H9 (cell line): ENCODE measurements at regions not wholly inside any gene's neighbourhood (a gene's known extent, or its start where the extent isn't known, plus 50 kb on each side); places are given as distances from the start of the nearest gene placed in this dataset.

Experiments used
- DNase-seq: peaks from one replicate; pipeline ENCODE4 v3.0.0-alpha.2; 2017
- H2AFZ ChIP-seq: one replicate; pipeline ENCODE4 v1.6.1; 2013; ENCODE audit warnings: mild to moderate bottlenecking, low read length, control low read depth, moderate library complexity
- H2AK5ac ChIP-seq: 2 replicates; pipeline ENCODE4 v1.6.1; 2013; ENCODE audit warnings: low read length, control low read depth, mixed read lengths; ENCODE audit not compliant: insufficient read length
- H2BK120ac ChIP-seq: one replicate; pipeline ENCODE4 v1.6.1; 2013; ENCODE audit warnings: low read depth, mild to moderate bottlenecking, low read length, control low read depth, inconsistent platforms; ENCODE audit not compliant: poor library complexity, severe bottlenecking
- H2BK12ac ChIP-seq: 2 replicates; pipeline ENCODE4 v1.6.1; 2013; ENCODE audit warnings: low read length, control low read depth, mixed read lengths, low read depth; ENCODE audit not compliant: insufficient read length
- H2BK15ac ChIP-seq: 2 replicates; pipeline ENCODE4 v1.6.1; 2013; ENCODE audit warnings: low read depth, low read length, control low read depth
- H2BK20ac ChIP-seq: one replicate; pipeline ENCODE4 v1.6.1; 2013; ENCODE audit warnings: low read depth, mild to moderate bottlenecking, low read length, control low read depth, inconsistent platforms; ENCODE audit not compliant: poor library complexity, severe bottlenecking
- H2BK5ac ChIP-seq: 2 replicates; pipeline ENCODE4 v1.6.1; 2013; ENCODE audit warnings: low read length, control low read depth, mixed read lengths; ENCODE audit not compliant: insufficient read length
- H3K14ac ChIP-seq: 2 replicates; pipeline ENCODE4 v1.6.1; 2013; ENCODE audit warnings: low read length, control low read depth; ENCODE audit not compliant: insufficient read depth
- H3K18ac ChIP-seq: 2 replicates; pipeline ENCODE4 v1.6.1; 2013; ENCODE audit warnings: low read depth, mild to moderate bottlenecking, mixed read lengths, low read length, control low read depth; ENCODE audit not compliant: insufficient read length
- H3K23ac ChIP-seq: 2 replicates; pipeline ENCODE4 v1.6.1; 2013; ENCODE audit warnings: low read length, control low read depth, mixed read lengths, low read depth; ENCODE audit not compliant: insufficient read length
- H3K23me2 ChIP-seq: 2 replicates; pipeline ENCODE4 v1.6.1; 2013; ENCODE audit warnings: low read depth, mild to moderate bottlenecking, mixed read lengths, low read length, control low read depth; ENCODE audit not compliant: insufficient read length, poor library complexity, severe bottlenecking
- H3K27ac ChIP-seq: 2 replicates; pipeline ENCODE4 v1.5.1; 2013; ENCODE audit warnings: low read length, control low read depth, mixed read lengths, low read depth; ENCODE audit not compliant: insufficient read length
- H3K27me3 ChIP-seq: 2 replicates; pipeline ENCODE4 v1.6.1; 2013; ENCODE audit warnings: low read length, control low read depth, inconsistent platforms; ENCODE audit not compliant: insufficient read depth
- H3K4ac ChIP-seq: 2 replicates; pipeline ENCODE4 v1.6.1; 2013; ENCODE audit warnings: low read depth, mild to moderate bottlenecking, control low read depth, inconsistent platforms, low read length, moderate library complexity
- H3K4me1 ChIP-seq: 2 replicates; pipeline ENCODE4 v1.6.1; 2013; ENCODE audit warnings: low read length, control low read depth, inconsistent platforms; ENCODE audit not compliant: insufficient read depth
- H3K4me2 ChIP-seq: 2 replicates; pipeline ENCODE4 v1.6.1; 2013; ENCODE audit warnings: low read length, control low read depth, mixed read lengths; ENCODE audit not compliant: insufficient read length, insufficient read depth
- H3K56ac ChIP-seq: 2 replicates; pipeline ENCODE4 v1.6.1; 2013; ENCODE audit warnings: low read depth, mild to moderate bottlenecking, mixed read lengths, low read length, control low read depth; ENCODE audit not compliant: insufficient read length
- H3K79me1 ChIP-seq: 2 replicates; pipeline ENCODE4 v1.6.1; 2013; ENCODE audit warnings: low read depth, mild to moderate bottlenecking, moderate library complexity, low read length, control low read depth, inconsistent platforms; ENCODE audit not compliant: insufficient read depth, poor library complexity, severe bottlenecking
- H3K79me2 ChIP-seq: 2 replicates; pipeline ENCODE4 v1.6.1; 2013; ENCODE audit warnings: low read length, control low read depth, inconsistent platforms; ENCODE audit not compliant: insufficient read depth
- H3K9ac ChIP-seq: 2 replicates; pipeline ENCODE4 v1.6.1; 2013; ENCODE audit warnings: low read length, control low read depth, mixed read lengths; ENCODE audit not compliant: insufficient read length; ENCODE audit errors: extremely low read depth
- H3K9me3 ChIP-seq: one replicate; pipeline ENCODE4 v1.6.1; 2013; ENCODE audit warnings: low read depth, low read length, inconsistent platforms; ENCODE audit not compliant: control insufficient read depth
- H3T11ph ChIP-seq: one replicate; pipeline ENCODE4 v1.6.1; 2013; ENCODE audit warnings: mild to moderate bottlenecking, low read length, control low read depth, inconsistent platforms
- H4K20me1 ChIP-seq: one replicate; pipeline ENCODE4 v1.6.1; 2013; ENCODE audit not compliant: control insufficient read depth, insufficient read length, insufficient read depth
- H4K5ac ChIP-seq: 2 replicates; pipeline ENCODE4 v1.6.1; 2013; ENCODE audit warnings: low read depth, mild to moderate bottlenecking, mixed read lengths, low read length, control low read depth; ENCODE audit not compliant: insufficient read length
- H4K8ac ChIP-seq: replicated peaks from 2 replicates; pipeline ENCODE4 v1.6.1; 2013; ENCODE audit warnings: low read length, control low read depth, mixed read lengths, low read depth; ENCODE audit not compliant: insufficient read length
- H4K91ac ChIP-seq: 2 replicates; pipeline ENCODE4 v1.6.1; 2013; ENCODE audit warnings: low read depth, mild to moderate bottlenecking, moderate library complexity, mixed read lengths, low read length, control low read depth; ENCODE audit not compliant: insufficient read length
- H3K27ac Mint-ChIP-seq, 3 experiments: 2 replicates in 2 of 3; 3 replicates in 1 of 3; pipeline ENCODE4 v1.8.0; 2020 to 2021; ENCODE audit warnings: mixed read lengths in 3 of 3, mild to moderate bottlenecking in 1 of 3, moderate library complexity in 1 of 3
- H3K27me3 Mint-ChIP-seq: 2 replicates; pipeline ENCODE4 v1.8.0; 2021; ENCODE audit warnings: low read depth, mild to moderate bottlenecking, moderate library complexity, mixed read lengths
- H3K36me3 Mint-ChIP-seq, 3 experiments: 2 replicates in 2 of 3; 3 replicates in 1 of 3; pipeline ENCODE4 v1.8.0; 2020 to 2021; ENCODE audit warnings: low read depth in 3 of 3, mixed read lengths in 3 of 3; ENCODE audit not compliant: insufficient read depth in 1 of 3
- H3K4me1 Mint-ChIP-seq, 2 experiments: 2 replicates each; pipeline ENCODE4 v1.8.0; 2020; ENCODE audit warnings: mixed read lengths in 2 of 2
- H3K4me3 Mint-ChIP-seq, 2 experiments: 2 replicates in 1 of 2; 3 replicates in 1 of 2; pipeline ENCODE4 v1.8.0; 2020 to 2021; ENCODE audit warnings: mild to moderate bottlenecking in 2 of 2, mixed read lengths in 2 of 2, moderate library complexity in 1 of 2
- H3K9me3 Mint-ChIP-seq, 2 experiments: 2 replicates in 1 of 2; 3 replicates in 1 of 2; pipeline ENCODE4 v1.8.0; 2020; ENCODE audit warnings: mild to moderate bottlenecking in 2 of 2, mixed read lengths in 2 of 2, moderate library complexity in 1 of 2
- CTCF ChIP-seq: fragments of 200-600 bp; sonication (generic); conservative IDR thresholded peaks from 3 replicates; pipeline ENCODE4 v1.8.0; 2021; ENCODE audit warnings: antibody characterized with exemption, mild to moderate bottlenecking
- WGBS: extraction: QIAGEN DNeasy Blood & Tissue Kit; methylation state at CpG from one replicate; pipeline ENCODE4 v1.1.7; 2013; ENCODE audit warnings: missing lambda C conversion rate, low lambda C conversion rate, mixed read lengths; ENCODE audit not compliant: insufficient read length; ENCODE audit errors: extremely low coverage; 5-methylcytosine and 5-hydroxymethylcytosine counted together

GRCh38 chr13:44678197-44678596 is 102.1 kb upstream of the TSC22D1 start:
- H2BK15ac ChIP-seq = no peak overlapping the region
- no peak overlapping the region for H4K91ac ChIP-seq
- H2BK5ac ChIP-seq = no peak overlapping the region
- H3K18ac ChIP-seq = no peak overlapping the region
- Mint-ChIP-seq H3K4me3 (no peak overlapping the region), H3K27me3 (no peaks in the 10 kb centered on the region), H3K9me3 (peaks cover 17 to 18% of the 10 kb centered on the region in 2 experiments), H3K27ac (no peak overlapping the region), H3K36me3 (peaks cover 4 to 18% (median 8%) of the 10 kb centered on the region in 3 experiments; a peak in 6 of 7 replicates), H3K4me1 (peaks cover 5% of the 10 kb centered on the region in 2 experiments; a peak in 3 of 4 replicates)
- H4K20me1 ChIP-seq = no peaks in the 10 kb centered on the region
- no peak overlapping the region for H2BK120ac ChIP-seq
- no peak overlapping the region for H3K4me2 ChIP-seq
- H2BK20ac ChIP-seq = no peak overlapping the region
- H3K27me3 ChIP-seq = no peaks in the 10 kb centered on the region
- no peaks in the 10 kb centered on the region for H3K4me1 ChIP-seq
- H2BK12ac ChIP-seq = no peak overlapping the region
- no CpG with 5 or more reads among the region's 6 CpGs for WGBS
- no peak for DNase-seq
- no peaks in the 10 kb centered on the region for H3K23me2 ChIP-seq
- H3K9me3 ChIP-seq = no peaks in the 10 kb centered on the region
- H3K9ac ChIP-seq = no peak overlapping the region
- no peak overlapping the region for H3K27ac ChIP-seq
- no peak overlapping the region for H2AFZ ChIP-seq
- no peak overlapping the region for H4K5ac ChIP-seq
- H2AK5ac ChIP-seq = no peak overlapping the region
- no peak overlapping the region for H3T11ph ChIP-seq
- no peak overlapping the region; the same call in 1 of the 2 replicates for H3K14ac ChIP-seq
- no peaks in the 10 kb centered on the region for H3K79me2 ChIP-seq
- no peak overlapping the region for H3K4ac ChIP-seq
- TF ChIP-seq CTCF = no peak
- no peak overlapping the region for H3K56ac ChIP-seq
- no peaks in the 10 kb centered on the region for H3K79me1 ChIP-seq
- H4K8ac ChIP-seq = no peak overlapping the region
- H3K23ac ChIP-seq = no peak overlapping the region
